Esophagus muscularis mucosa (tissue), 2 donors: ENCODE measurements at regions not wholly inside any gene's neighbourhood (a gene's known extent, or its start where the extent isn't known, plus 50 kb on each side); places are given as distances from the start of the nearest gene placed in this dataset.

ENCODE experiments used
- POLR2A ChIP-seq: fragments of 450-650 bp; IDR thresholded peaks from one replicate; pipeline ENCODE4 v1.6.1; 2017; ENCODE audit warnings: antibody characterized with exemption, moderate library complexity, mild to moderate bottlenecking, low read depth
- POLR2AphosphoS5 ChIP-seq, 2 donors: sonication (generic); formaldehyde crosslinking; IDR thresholded peaks; one replicate each; pipeline ENCODE4 v1.6.1; 2017; ENCODE audit warnings: antibody characterized with exemption in 2 of 2

DNA sequence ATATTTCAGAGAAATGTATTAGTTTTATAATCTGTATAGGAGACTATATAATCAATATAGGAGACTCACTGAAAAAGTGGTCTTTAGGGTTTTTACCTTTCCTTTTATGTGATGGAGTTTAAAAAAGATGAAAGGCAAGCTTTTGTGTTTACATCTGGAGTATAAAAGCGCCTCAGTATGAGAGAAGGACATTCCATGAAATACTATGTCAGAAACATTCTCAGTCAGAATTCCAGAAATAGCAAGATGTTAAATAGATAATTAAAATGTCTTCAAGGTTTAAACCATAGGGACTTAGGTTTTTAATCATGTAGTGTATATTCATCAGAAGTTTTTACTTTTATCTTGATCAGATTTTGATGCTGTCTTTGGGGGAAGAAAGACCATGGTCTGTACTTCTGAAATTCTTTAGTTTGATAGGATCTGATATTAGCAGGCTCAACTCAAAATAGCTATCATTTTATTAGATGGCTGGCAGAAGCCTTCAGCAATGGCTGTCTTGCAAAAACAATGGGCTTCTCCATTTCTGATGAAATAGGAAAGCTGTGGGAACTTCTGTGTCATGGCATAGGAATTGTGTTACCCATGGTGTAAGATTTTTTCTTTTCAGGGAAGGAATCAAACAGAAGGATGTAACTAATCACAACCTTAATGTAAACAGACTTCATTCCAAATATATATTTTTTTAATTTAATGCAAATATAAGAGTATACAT is 209.6 kb upstream of the PLSCR5 start:
- no peak for TF ChIP-seq POLR2A
- TF ChIP-seq POLR2AphosphoS5 (IDR thresholded peaks at IDR 0.05) = no peak
